Keratinocyte (primary cell): ENCODE measurements at regions not wholly inside any gene's neighbourhood (a gene's known extent, or its start where the extent isn't known, plus 50 kb on each side); places are given as distances from the start of the nearest gene placed in this dataset.

Experiments used
- DNase-seq: peaks from one replicate; pipeline ENCODE4 v3.0.0-alpha.2; 2011; ENCODE audit warnings: low read depth, missing footprints, low spot score
- FAIRE-seq: peaks from 2 replicates; lab custom pipeline; 2011; peaks lifted over from hg19 to GRCh38; lab: Jason Lieb, UNC
- H2AFZ ChIP-seq: 2 replicates; pipeline ENCODE4 v1.6.0; 2012; ENCODE audit warnings: low read length, control low read depth, inconsistent platforms; ENCODE audit not compliant: control insufficient read depth
- H3K27ac ChIP-seq: 2 replicates; pipeline ENCODE4 v1.5.1; 2011; ENCODE audit warnings: low read length; ENCODE audit not compliant: control insufficient read depth, insufficient read depth
- H3K27me3 ChIP-seq: 3 replicates; pipeline ENCODE4 v1.6.0; 2011; ENCODE audit warnings: low read length; ENCODE audit not compliant: control insufficient read depth, insufficient read depth; ENCODE audit errors: extremely low read depth
- H3K36me3 ChIP-seq, 2 experiments: 2 replicates in 1 of 2; 3 replicates in 1 of 2; pipeline ENCODE4 v1.5.1; 2011; ENCODE audit warnings: low read length in 2 of 2, mild to moderate bottlenecking in 1 of 2; ENCODE audit not compliant: control insufficient read depth in 2 of 2, insufficient read depth in 2 of 2; ENCODE audit errors: extremely low read depth in 1 of 2
- H3K4me1 ChIP-seq: 3 replicates; pipeline ENCODE4 v1.5.1; 2011; ENCODE audit warnings: low read length; ENCODE audit not compliant: control insufficient read depth, insufficient read depth; ENCODE audit errors: extremely low read depth
- H3K4me2 ChIP-seq: 3 replicates; pipeline ENCODE4 v1.6.0; 2011; ENCODE audit warnings: low read depth, low read length; ENCODE audit not compliant: control insufficient read depth, insufficient read depth; ENCODE audit errors: extremely low read depth
- H3K4me3 ChIP-seq, 3 experiments: fragments of 200-600 bp in 1 of 3; sonication (generic) in 1 of 3; 2 replicates in 2 of 3; 3 replicates in 1 of 3; pipeline ENCODE4 v1.5.1; 2011 to 2016; ENCODE audit warnings: low read length in 3 of 3, mild to moderate bottlenecking in 3 of 3, control low read depth in 2 of 3, inconsistent platforms in 1 of 3, low read depth in 1 of 3, mixed read lengths in 1 of 3, mixed run types in 1 of 3, moderate library complexity in 1 of 3; ENCODE audit not compliant: control insufficient read depth in 2 of 3, insufficient read depth in 2 of 3; ENCODE audit errors: extremely low read depth in 1 of 3
- H3K79me2 ChIP-seq: 2 replicates; pipeline ENCODE4 v1.6.0; 2012; ENCODE audit warnings: low read length; ENCODE audit not compliant: control insufficient read depth, insufficient read depth
- H3K9ac ChIP-seq: 3 replicates; pipeline ENCODE4 v1.6.0; 2011; ENCODE audit warnings: low read length; ENCODE audit not compliant: control insufficient read depth, insufficient read depth; ENCODE audit errors: extremely low read depth
- H3K9me1 ChIP-seq: 3 replicates; pipeline ENCODE4 v1.6.0; 2011; ENCODE audit warnings: low read length; ENCODE audit not compliant: control insufficient read depth, insufficient read depth; ENCODE audit errors: extremely low read depth
- H3K9me3 ChIP-seq: 2 replicates; pipeline ENCODE4 v1.5.1; 2012; ENCODE audit warnings: low read depth, low read length; ENCODE audit not compliant: control insufficient read depth
- H4K20me1 ChIP-seq: 3 replicates; pipeline ENCODE4 v1.6.0; 2011; ENCODE audit warnings: low read length; ENCODE audit not compliant: control insufficient read depth, insufficient read depth; ENCODE audit errors: extremely low read depth
- EZH2 ChIP-seq: IDR thresholded peaks from one replicate; pipeline ENCODE4 v1.6.1; 2012; ENCODE audit warnings: inconsistent platforms, mild to moderate bottlenecking, low read length, moderate library complexity
- dilution Hi-C: fragments of 300-500 bp; cut with MboI; formaldehyde crosslinking; loops from one replicate; pipeline ENCODE4 v1.7.0; 2020; ENCODE audit warnings: low sequenced_read_pairs; ENCODE audit not compliant: extremely low pct_ligation_motif_present
- TF ChIP-seq, protein P1 (sequence below), 3 experiments: IDR thresholded peaks in 1 of 3; conservative IDR thresholded peaks in 1 of 3; optimal IDR thresholded peaks in 1 of 3; 2 replicates in 2 of 3; 3 replicates in 1 of 3; pipeline versions ENCODE3 to v1.5.1; 2011; ENCODE audit warnings: low read length in 3 of 3, mild to moderate bottlenecking in 3 of 3, moderate library complexity in 2 of 3, control low read depth in 1 of 3, inconsistent platforms in 1 of 3; ENCODE audit not compliant: insufficient read depth in 2 of 3; ENCODE audit errors: extremely low read depth in 1 of 3

DNA sequence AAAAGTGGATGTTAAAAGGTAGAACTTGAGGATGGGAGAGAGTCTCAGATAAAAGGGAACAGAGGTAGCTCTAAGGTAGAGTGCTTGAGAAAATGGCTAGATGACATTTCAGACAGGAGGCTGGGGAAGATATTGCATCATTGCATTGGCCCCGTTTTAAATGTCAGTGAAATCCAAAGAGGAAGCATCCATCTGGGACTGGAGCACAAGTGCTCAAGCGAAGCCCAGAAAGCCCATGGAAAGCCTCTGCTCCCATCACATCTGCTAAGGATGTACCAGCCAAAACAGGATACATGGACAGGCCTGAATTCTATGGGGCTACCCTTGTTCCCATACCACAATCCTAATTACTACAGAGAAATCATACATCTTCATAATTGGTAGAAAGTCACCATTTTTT is 581.5 kb upstream of the TMEM132C start:
- FAIRE-seq: no peak
- Histone ChIP-seq H3K9me3 (no peaks in the 10 kb centered on the region), H2AFZ (no peak overlapping the region), H4K20me1 (no peaks in the 10 kb centered on the region), H3K36me3 (no peaks in the 10 kb centered on the region), H3K79me2 (no peaks in the 10 kb centered on the region), H3K4me1 (no peaks in the 10 kb centered on the region), H3K4me2 (no peak overlapping the region), H3K9me1 (no peaks in the 10 kb centered on the region), H3K4me3 (no peak overlapping the region), H3K9ac (no peak overlapping the region), H3K27me3 (no peaks in the 10 kb centered on the region), H3K27ac (no peak overlapping the region)
- no peak for TF ChIP-seq EZH2
- TF ChIP-seq, protein P1, sequence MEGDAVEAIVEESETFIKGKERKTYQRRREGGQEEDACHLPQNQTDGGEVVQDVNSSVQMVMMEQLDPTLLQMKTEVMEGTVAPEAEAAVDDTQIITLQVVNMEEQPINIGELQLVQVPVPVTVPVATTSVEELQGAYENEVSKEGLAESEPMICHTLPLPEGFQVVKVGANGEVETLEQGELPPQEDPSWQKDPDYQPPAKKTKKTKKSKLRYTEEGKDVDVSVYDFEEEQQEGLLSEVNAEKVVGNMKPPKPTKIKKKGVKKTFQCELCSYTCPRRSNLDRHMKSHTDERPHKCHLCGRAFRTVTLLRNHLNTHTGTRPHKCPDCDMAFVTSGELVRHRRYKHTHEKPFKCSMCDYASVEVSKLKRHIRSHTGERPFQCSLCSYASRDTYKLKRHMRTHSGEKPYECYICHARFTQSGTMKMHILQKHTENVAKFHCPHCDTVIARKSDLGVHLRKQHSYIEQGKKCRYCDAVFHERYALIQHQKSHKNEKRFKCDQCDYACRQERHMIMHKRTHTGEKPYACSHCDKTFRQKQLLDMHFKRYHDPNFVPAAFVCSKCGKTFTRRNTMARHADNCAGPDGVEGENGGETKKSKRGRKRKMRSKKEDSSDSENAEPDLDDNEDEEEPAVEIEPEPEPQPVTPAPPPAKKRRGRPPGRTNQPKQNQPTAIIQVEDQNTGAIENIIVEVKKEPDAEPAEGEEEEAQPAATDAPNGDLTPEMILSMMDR (optimal IDR thresholded peaks at IDR 0.05 in 1 of 3, IDR thresholded peaks at IDR 0.05 in 1 of 3, conservative IDR thresholded peaks at IDR 0.05 in 1 of 3; ENCODE audit: extremely low read depth in 1 of 3, insufficient read depth in 2 of 3, low read length in 3 of 3): no peak
- dilution Hi-C loops: no loop called here
- no peak for DNase-seq

GRCh38 chr12:127685931-127686330 is 581.0 kb upstream of the TMEM132C start:
- H3K9ac ChIP-seq: no peak overlapping the region
- DNase-seq (no peak), FAIRE-seq (no peak)
- no peak overlapping the region for H3K27ac ChIP-seq
- H3K4me3 ChIP-seq: no peak overlapping the region
- no peaks in the 10 kb centered on the region for H3K27me3 ChIP-seq
- TF ChIP-seq, protein P1 (optimal IDR thresholded peaks at IDR 0.05 in 1 of 3, IDR thresholded peaks at IDR 0.05 in 1 of 3, conservative IDR thresholded peaks at IDR 0.05 in 1 of 3; ENCODE audit: extremely low read depth in 1 of 3, insufficient read depth in 2 of 3, low read length in 3 of 3): no peak
- TF ChIP-seq EZH2: no peak
- H2AFZ ChIP-seq: no peak overlapping the region
- no peaks in the 10 kb centered on the region for H3K36me3 ChIP-seq
- H3K4me1 ChIP-seq: no peaks in the 10 kb centered on the region
- no peaks in the 10 kb centered on the region for H3K79me2 ChIP-seq
- no peaks in the 10 kb centered on the region for H3K9me3 ChIP-seq
- no peaks in the 10 kb centered on the region for H3K9me1 ChIP-seq
- dilution Hi-C loops: no loop called here
- H3K4me2 ChIP-seq: no peak overlapping the region
- H4K20me1 ChIP-seq: no peaks in the 10 kb centered on the region
